ENCODE measurements at regions not wholly inside any gene's neighbourhood (a gene's known extent, or its start where the extent isn't known, plus 50 kb on each side); places are given as distances from the start of the nearest gene placed in this dataset.

- Histone ChIP-seq H3K4me2 (ENCODE audit: low read depth, low read length, poor library complexity, severe bottlenecking) (no peak overlapping the region), H2AFZ (ENCODE audit: low read depth, low read length, severe bottlenecking) (no peak overlapping the region), H4K20me1 (ENCODE audit: low read depth, low read length) (no peaks in the 10 kb centered on the region)
Measured at GRCh38 chr3:148187296-148187695, 510.4 kb upstream of the AGTR1 start.

GRCh38 chr3:148190441-148190990 lies 507.2 kb upstream of the AGTR1 start:
- H3K27me3 ChIP-seq (ENCODE audit: low read length), result no peaks in the 10 kb centered on the region
- no peaks in the 10 kb centered on the region for H3K9me3 ChIP-seq (ENCODE audit: insufficient read depth, low read length)
- no peak overlapping the region for H3K9ac ChIP-seq (ENCODE audit: low read length)
- H3K9me2 ChIP-seq (replicated peaks; ENCODE audit: insufficient read depth, low read length), result no peaks in the 10 kb centered on the region
- no peak overlapping the region for H3K27ac ChIP-seq (ENCODE audit: low read depth, low read length)
- no peaks in the 10 kb centered on the region for H3K36me3 ChIP-seq (ENCODE audit: low read length)
- H3K4me2 ChIP-seq (ENCODE audit: low read depth, low read length, poor library complexity, severe bottlenecking), result no peak overlapping the region
- H2AFZ ChIP-seq (ENCODE audit: low read depth, low read length, severe bottlenecking), result no peak overlapping the region
- H3K79me2 ChIP-seq (ENCODE audit: insufficient read depth, low read length), result no peaks in the 10 kb centered on the region
- TF ChIP-seq, protein P1, sequence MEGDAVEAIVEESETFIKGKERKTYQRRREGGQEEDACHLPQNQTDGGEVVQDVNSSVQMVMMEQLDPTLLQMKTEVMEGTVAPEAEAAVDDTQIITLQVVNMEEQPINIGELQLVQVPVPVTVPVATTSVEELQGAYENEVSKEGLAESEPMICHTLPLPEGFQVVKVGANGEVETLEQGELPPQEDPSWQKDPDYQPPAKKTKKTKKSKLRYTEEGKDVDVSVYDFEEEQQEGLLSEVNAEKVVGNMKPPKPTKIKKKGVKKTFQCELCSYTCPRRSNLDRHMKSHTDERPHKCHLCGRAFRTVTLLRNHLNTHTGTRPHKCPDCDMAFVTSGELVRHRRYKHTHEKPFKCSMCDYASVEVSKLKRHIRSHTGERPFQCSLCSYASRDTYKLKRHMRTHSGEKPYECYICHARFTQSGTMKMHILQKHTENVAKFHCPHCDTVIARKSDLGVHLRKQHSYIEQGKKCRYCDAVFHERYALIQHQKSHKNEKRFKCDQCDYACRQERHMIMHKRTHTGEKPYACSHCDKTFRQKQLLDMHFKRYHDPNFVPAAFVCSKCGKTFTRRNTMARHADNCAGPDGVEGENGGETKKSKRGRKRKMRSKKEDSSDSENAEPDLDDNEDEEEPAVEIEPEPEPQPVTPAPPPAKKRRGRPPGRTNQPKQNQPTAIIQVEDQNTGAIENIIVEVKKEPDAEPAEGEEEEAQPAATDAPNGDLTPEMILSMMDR (IDR thresholded peaks at IDR 0.05; ENCODE audit: insufficient read depth, low read length, poor library complexity, severe bottlenecking), result no peak
- no peak for TF ChIP-seq EZH2phosphoT487 (conservative IDR thresholded peaks at IDR 0.05; ENCODE audit: low read length)
- no peaks in the 10 kb centered on the region for H4K20me1 ChIP-seq (ENCODE audit: low read depth, low read length)
- H3F3A ChIP-seq (ENCODE audit: insufficient read depth), result no peaks in the 10 kb centered on the region
- no peak overlapping the region for H3K4me3 ChIP-seq (ENCODE audit: insufficient read depth, low read length, poor library complexity, severe bottlenecking)

More at GRCh38 chr3:148187296-148187695, 510.4 kb upstream of the AGTR1 start:
- no peak overlapping the region for H3K9ac ChIP-seq (ENCODE audit: low read length)
- H3K27me3 ChIP-seq (ENCODE audit: low read length), result no peaks in the 10 kb centered on the region
- H3K9me3 ChIP-seq (ENCODE audit: insufficient read depth, low read length), result no peaks in the 10 kb centered on the region
- H3K36me3 ChIP-seq (ENCODE audit: low read length), result no peaks in the 10 kb centered on the region
- H3F3A ChIP-seq (ENCODE audit: insufficient read depth), result no peaks in the 10 kb centered on the region
- TF ChIP-seq EZH2phosphoT487 (conservative IDR thresholded peaks at IDR 0.05; ENCODE audit: low read length), result no peak
- H3K9me2 ChIP-seq (replicated peaks; ENCODE audit: insufficient read depth, low read length), result no peaks in the 10 kb centered on the region
- H3K4me3 ChIP-seq (ENCODE audit: insufficient read depth, low read length, poor library complexity, severe bottlenecking), result no peak overlapping the region
- no peak overlapping the region for H3K27ac ChIP-seq (ENCODE audit: low read depth, low read length)
- no peaks in the 10 kb centered on the region for H3K79me2 ChIP-seq (ENCODE audit: insufficient read depth, low read length)

DNA sequence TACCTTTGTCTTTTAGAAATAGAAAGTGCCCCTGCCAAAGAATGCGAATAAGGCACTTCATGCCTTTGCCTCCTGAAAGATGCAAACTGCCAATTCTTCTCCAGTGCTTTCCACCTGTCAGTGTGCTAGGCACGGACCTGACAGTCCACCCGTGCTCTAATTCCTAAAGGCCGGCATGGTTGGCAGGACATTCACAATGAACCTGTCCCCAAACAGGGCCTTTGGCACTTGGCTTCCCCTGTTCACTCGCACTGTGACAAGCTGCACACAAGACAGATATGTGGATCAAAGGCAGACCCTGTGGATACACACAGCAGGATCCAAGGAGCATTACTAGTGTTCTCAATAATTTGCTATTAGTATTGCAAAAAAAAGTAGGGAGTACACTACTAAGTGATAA lies 505.7 kb upstream of the AGTR1 start:
- no peak overlapping the region for H2AFZ ChIP-seq (ENCODE audit: low read depth, low read length, severe bottlenecking)
- TF ChIP-seq, protein P1 (IDR thresholded peaks at IDR 0.05; ENCODE audit: insufficient read depth, low read length, poor library complexity, severe bottlenecking), result no peak
- TF ChIP-seq EZH2phosphoT487 (conservative IDR thresholded peaks at IDR 0.05; ENCODE audit: low read length), result no peak

DNA sequence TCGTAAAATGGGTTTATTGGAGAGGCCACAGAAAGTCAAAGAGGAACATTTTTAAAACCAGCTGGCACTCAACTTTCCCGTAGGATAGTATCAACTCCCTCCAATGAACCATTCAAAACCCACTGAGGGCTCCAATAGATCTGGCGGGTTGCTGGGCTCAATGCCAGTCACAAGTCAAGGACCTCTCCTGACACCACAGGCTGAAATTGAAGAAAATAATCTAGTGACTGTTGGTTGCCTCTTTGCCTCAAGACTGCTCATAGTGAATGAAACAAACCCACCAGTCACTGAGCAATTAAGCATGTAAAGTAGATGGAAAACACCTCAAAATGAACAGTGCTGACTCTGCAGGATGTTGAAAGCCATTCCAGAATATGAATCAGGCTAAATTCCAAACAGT lies 500.6 kb upstream of the AGTR1 start:
- no peaks in the 10 kb centered on the region for H3K9me2 ChIP-seq (replicated peaks; ENCODE audit: insufficient read depth, low read length)
- no peaks in the 10 kb centered on the region for H3K27me3 ChIP-seq (ENCODE audit: low read length)
- H3K27ac ChIP-seq (ENCODE audit: low read depth, low read length), result no peak overlapping the region
- H3K4me3 ChIP-seq (ENCODE audit: insufficient read depth, low read length, poor library complexity, severe bottlenecking), result no peak overlapping the region
- H3K9me3 ChIP-seq (ENCODE audit: insufficient read depth, low read length), result no peaks in the 10 kb centered on the region
- no peaks in the 10 kb centered on the region for H3K36me3 ChIP-seq (ENCODE audit: low read length)
- no peak overlapping the region for H3K4me2 ChIP-seq (ENCODE audit: low read depth, low read length, poor library complexity, severe bottlenecking)
- TF ChIP-seq EZH2phosphoT487 (conservative IDR thresholded peaks at IDR 0.05; ENCODE audit: low read length), result no peak
- TF ChIP-seq, protein P1 (IDR thresholded peaks at IDR 0.05; ENCODE audit: insufficient read depth, low read length, poor library complexity, severe bottlenecking), result no peak
- H3K9ac ChIP-seq (ENCODE audit: low read length), result no peak overlapping the region
- no peak overlapping the region for H2AFZ ChIP-seq (ENCODE audit: low read depth, low read length, severe bottlenecking)
- H3K79me2 ChIP-seq (ENCODE audit: insufficient read depth, low read length), result no peaks in the 10 kb centered on the region
- no peaks in the 10 kb centered on the region for H4K20me1 ChIP-seq (ENCODE audit: low read depth, low read length)
- no peaks in the 10 kb centered on the region for H3F3A ChIP-seq (ENCODE audit: insufficient read depth)

More for the DNA sequence above, 505.7 kb upstream of the AGTR1 start:
- H3K9ac ChIP-seq (ENCODE audit: low read length), result no peak overlapping the region
- no peaks in the 10 kb centered on the region for H3K9me2 ChIP-seq (replicated peaks; ENCODE audit: insufficient read depth, low read length)
- H4K20me1 ChIP-seq (ENCODE audit: low read depth, low read length), result no peaks in the 10 kb centered on the region
- no peaks in the 10 kb centered on the region for H3K9me3 ChIP-seq (ENCODE audit: insufficient read depth, low read length)
- H3F3A ChIP-seq (ENCODE audit: insufficient read depth), result no peaks in the 10 kb centered on the region
- no peaks in the 10 kb centered on the region for H3K27me3 ChIP-seq (ENCODE audit: low read length)
- no peaks in the 10 kb centered on the region for H3K79me2 ChIP-seq (ENCODE audit: insufficient read depth, low read length)
- no peak overlapping the region for H3K4me3 ChIP-seq (ENCODE audit: insufficient read depth, low read length, poor library complexity, severe bottlenecking)
- no peak overlapping the region for H3K4me2 ChIP-seq (ENCODE audit: low read depth, low read length, poor library complexity, severe bottlenecking)
- H3K36me3 ChIP-seq (ENCODE audit: low read length), result no peaks in the 10 kb centered on the region
- no peak overlapping the region for H3K27ac ChIP-seq (ENCODE audit: low read depth, low read length)
